ENCODE measurements at regions not wholly inside any gene's neighbourhood (a gene's known extent, or its start where the extent isn't known, plus 50 kb on each side); places are given as distances from the start of the nearest gene placed in this dataset.

GRCh38 chr5:4551034-4551433 is 589.1 kb upstream of the ADAMTS16 start:
- H3K36me3 ChIP-seq (ENCODE audit: control insufficient read depth in 2 of 2, insufficient read depth in 2 of 2, low read length in 2 of 2) = no peaks in the 10 kb centered on the region
- H3K27me3 ChIP-seq (ENCODE audit: control insufficient read depth in 2 of 2, insufficient read depth in 2 of 2, low read length in 2 of 2) = no peaks in the 10 kb centered on the region
- H3K9ac ChIP-seq (ENCODE audit: low read depth in 1 of 2, low read length in 2 of 2) = no peak overlapping the region
- peaks cover 0 to 6% of the 10 kb centered on the region in 2 donors for H3K9me3 ChIP-seq (ENCODE audit: control insufficient read depth in 2 of 2, low read length in 2 of 2)
- H3K4me1 ChIP-seq (ENCODE audit: control insufficient read depth in 2 of 2, insufficient read depth in 2 of 2, low read length in 2 of 2) = no peaks in the 10 kb centered on the region
- H3K4me3 ChIP-seq (ENCODE audit: low read length in 2 of 2) = no peak overlapping the region
- H3K27ac ChIP-seq (ENCODE audit: low read depth in 2 of 2, low read length in 2 of 2) = no peak overlapping the region

GRCh38 chr5:4553130-4553529 is 587.0 kb upstream of the ADAMTS16 start:
- no peak overlapping the region for H3K27ac ChIP-seq (ENCODE audit: low read depth in 2 of 2, low read length in 2 of 2)
- H3K4me1 ChIP-seq (ENCODE audit: control insufficient read depth in 2 of 2, insufficient read depth in 2 of 2, low read length in 2 of 2) = no peaks in the 10 kb centered on the region
- H3K9me3 ChIP-seq (ENCODE audit: control insufficient read depth in 2 of 2, low read length in 2 of 2) = peaks cover 0 to 8% of the 10 kb centered on the region in 2 donors
- no peaks in the 10 kb centered on the region for H3K36me3 ChIP-seq (ENCODE audit: control insufficient read depth in 2 of 2, insufficient read depth in 2 of 2, low read length in 2 of 2)
- H3K9ac ChIP-seq (ENCODE audit: low read depth in 1 of 2, low read length in 2 of 2) = no peak overlapping the region
- H3K4me3 ChIP-seq (ENCODE audit: low read length in 2 of 2) = no peak overlapping the region
- no peaks in the 10 kb centered on the region for H3K27me3 ChIP-seq (ENCODE audit: control insufficient read depth in 2 of 2, insufficient read depth in 2 of 2, low read length in 2 of 2)

GRCh38 chr5:4553978-4554377 is 586.2 kb upstream of the ADAMTS16 start:
- Histone ChIP-seq H3K4me1 (ENCODE audit: control insufficient read depth in 2 of 2, insufficient read depth in 2 of 2, low read length in 2 of 2) (no peaks in the 10 kb centered on the region), H3K27ac (ENCODE audit: low read depth in 2 of 2, low read length in 2 of 2) (no peak overlapping the region), H3K9me3 (ENCODE audit: control insufficient read depth in 2 of 2, low read length in 2 of 2) (peaks cover 0 to 8% of the 10 kb centered on the region in 2 donors), H3K27me3 (ENCODE audit: control insufficient read depth in 2 of 2, insufficient read depth in 2 of 2, low read length in 2 of 2) (no peaks in the 10 kb centered on the region), H3K9ac (ENCODE audit: low read depth in 1 of 2, low read length in 2 of 2) (no peak overlapping the region), H3K36me3 (ENCODE audit: control insufficient read depth in 2 of 2, insufficient read depth in 2 of 2, low read length in 2 of 2) (no peaks in the 10 kb centered on the region), H3K4me3 (ENCODE audit: low read length in 2 of 2) (no peak overlapping the region)

GRCh38 chr5:4555725-4556285 is 584.3 kb upstream of the ADAMTS16 start:
- Histone ChIP-seq H3K9ac (ENCODE audit: low read depth in 1 of 2, low read length in 2 of 2) (no peak overlapping the region), H3K27ac (ENCODE audit: low read depth in 2 of 2, low read length in 2 of 2) (no peak overlapping the region), H3K36me3 (ENCODE audit: control insufficient read depth in 2 of 2, insufficient read depth in 2 of 2, low read length in 2 of 2) (no peaks in the 10 kb centered on the region), H3K4me3 (ENCODE audit: low read length in 2 of 2) (no peak overlapping the region), H3K4me1 (ENCODE audit: control insufficient read depth in 2 of 2, insufficient read depth in 2 of 2, low read length in 2 of 2) (no peaks in the 10 kb centered on the region), H3K27me3 (ENCODE audit: control insufficient read depth in 2 of 2, insufficient read depth in 2 of 2, low read length in 2 of 2) (no peaks in the 10 kb centered on the region), H3K9me3 (ENCODE audit: control insufficient read depth in 2 of 2, low read length in 2 of 2) (peaks cover 0 to 6% of the 10 kb centered on the region in 2 donors)

GRCh38 chr5:4561403-4561802 is 578.7 kb upstream of the ADAMTS16 start:
- Histone ChIP-seq H3K36me3 (ENCODE audit: control insufficient read depth in 2 of 2, insufficient read depth in 2 of 2, low read length in 2 of 2) (no peaks in the 10 kb centered on the region), H3K27ac (ENCODE audit: low read depth in 2 of 2, low read length in 2 of 2) (no peak overlapping the region), H3K9me3 (ENCODE audit: control insufficient read depth in 2 of 2, low read length in 2 of 2) (peaks cover 0 to 2% of the 10 kb centered on the region in 2 donors), H3K4me1 (ENCODE audit: control insufficient read depth in 2 of 2, insufficient read depth in 2 of 2, low read length in 2 of 2) (no peaks in the 10 kb centered on the region), H3K27me3 (ENCODE audit: control insufficient read depth in 2 of 2, insufficient read depth in 2 of 2, low read length in 2 of 2) (no peaks in the 10 kb centered on the region), H3K9ac (ENCODE audit: low read depth in 1 of 2, low read length in 2 of 2) (no peak overlapping the region), H3K4me3 (ENCODE audit: low read length in 2 of 2) (no peak overlapping the region)

- Histone ChIP-seq H3K9ac (ENCODE audit: low read depth in 1 of 2, low read length in 2 of 2) (no peak overlapping the region), H3K4me3 (ENCODE audit: low read length in 2 of 2) (no peak overlapping the region), H3K27ac (ENCODE audit: low read depth in 2 of 2, low read length in 2 of 2) (no peak overlapping the region), H3K9me3 (ENCODE audit: control insufficient read depth in 2 of 2, low read length in 2 of 2) (no peaks in the 10 kb centered on the region), H3K27me3 (ENCODE audit: control insufficient read depth in 2 of 2, insufficient read depth in 2 of 2, low read length in 2 of 2) (no peaks in the 10 kb centered on the region), H3K4me1 (ENCODE audit: control insufficient read depth in 2 of 2, insufficient read depth in 2 of 2, low read length in 2 of 2) (no peaks in the 10 kb centered on the region), H3K36me3 (ENCODE audit: control insufficient read depth in 2 of 2, insufficient read depth in 2 of 2, low read length in 2 of 2) (no peaks in the 10 kb centered on the region)
Measured at GRCh38 chr5:4563400-4563799, 576.7 kb upstream of the ADAMTS16 start.

- no peaks in the 10 kb centered on the region for H3K9me3 ChIP-seq (ENCODE audit: control insufficient read depth in 2 of 2, low read length in 2 of 2)
- H3K27me3 ChIP-seq (ENCODE audit: control insufficient read depth in 2 of 2, insufficient read depth in 2 of 2, low read length in 2 of 2) = no peaks in the 10 kb centered on the region
- H3K9ac ChIP-seq (ENCODE audit: low read depth in 1 of 2, low read length in 2 of 2) = no peak overlapping the region
- no peak overlapping the region for H3K4me3 ChIP-seq (ENCODE audit: low read length in 2 of 2)
- no peaks in the 10 kb centered on the region for H3K36me3 ChIP-seq (ENCODE audit: control insufficient read depth in 2 of 2, insufficient read depth in 2 of 2, low read length in 2 of 2)
- no peak overlapping the region for H3K27ac ChIP-seq (ENCODE audit: low read depth in 2 of 2, low read length in 2 of 2)
- no peaks in the 10 kb centered on the region for H3K4me1 ChIP-seq (ENCODE audit: control insufficient read depth in 2 of 2, insufficient read depth in 2 of 2, low read length in 2 of 2)
Measured at GRCh38 chr5:4570047-4570995, 569.8 kb upstream of the ADAMTS16 start.

- H3K4me1 ChIP-seq (ENCODE audit: control insufficient read depth in 2 of 2, insufficient read depth in 2 of 2, low read length in 2 of 2) = no peaks in the 10 kb centered on the region
- H3K27ac ChIP-seq (ENCODE audit: low read depth in 2 of 2, low read length in 2 of 2) = no peak overlapping the region
- no peaks in the 10 kb centered on the region for H3K36me3 ChIP-seq (ENCODE audit: control insufficient read depth in 2 of 2, insufficient read depth in 2 of 2, low read length in 2 of 2)
- no peak overlapping the region for H3K4me3 ChIP-seq (ENCODE audit: low read length in 2 of 2)
- no peaks in the 10 kb centered on the region for H3K27me3 ChIP-seq (ENCODE audit: control insufficient read depth in 2 of 2, insufficient read depth in 2 of 2, low read length in 2 of 2)
- H3K9me3 ChIP-seq (ENCODE audit: control insufficient read depth in 2 of 2, low read length in 2 of 2) = no peaks in the 10 kb centered on the region
- no peak overlapping the region for H3K9ac ChIP-seq (ENCODE audit: low read depth in 1 of 2, low read length in 2 of 2)
Measured at GRCh38 chr5:4571248-4571948, 568.7 kb upstream of the ADAMTS16 start.

GRCh38 chr5:4572311-4573100 is 567.6 kb upstream of the ADAMTS16 start:
- Histone ChIP-seq H3K36me3 (ENCODE audit: control insufficient read depth in 2 of 2, insufficient read depth in 2 of 2, low read length in 2 of 2) (no peaks in the 10 kb centered on the region), H3K9ac (ENCODE audit: low read depth in 1 of 2, low read length in 2 of 2) (no peak overlapping the region), H3K4me3 (ENCODE audit: low read length in 2 of 2) (no peak overlapping the region), H3K27ac (ENCODE audit: low read depth in 2 of 2, low read length in 2 of 2) (no peak overlapping the region), H3K4me1 (ENCODE audit: control insufficient read depth in 2 of 2, insufficient read depth in 2 of 2, low read length in 2 of 2) (no peaks in the 10 kb centered on the region), H3K9me3 (ENCODE audit: control insufficient read depth in 2 of 2, low read length in 2 of 2) (no peaks in the 10 kb centered on the region), H3K27me3 (ENCODE audit: control insufficient read depth in 2 of 2, insufficient read depth in 2 of 2, low read length in 2 of 2) (no peaks in the 10 kb centered on the region)
